ENCODE measurements at regions not wholly inside any gene's neighbourhood (a gene's known extent, or its start where the extent isn't known, plus 50 kb on each side); places are given as distances from the start of the nearest gene placed in this dataset.

DNA sequence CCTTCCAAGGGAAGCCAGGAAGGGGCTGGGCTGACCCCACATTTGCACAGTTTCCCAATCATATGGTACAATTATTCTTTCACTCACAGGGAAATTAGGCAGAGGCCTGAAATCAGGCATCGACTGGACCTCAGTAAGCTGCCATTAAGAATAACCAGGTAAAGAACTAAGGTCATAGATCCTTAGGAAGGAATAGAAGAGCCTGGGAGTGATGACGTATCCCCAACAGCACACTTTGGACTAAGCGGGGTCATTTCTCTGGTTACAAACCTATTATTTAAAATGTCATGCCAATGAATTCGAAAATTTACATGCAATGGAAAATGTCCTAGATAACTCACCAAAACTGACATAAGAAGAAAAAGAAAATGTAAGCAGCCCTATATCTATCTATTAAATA, 118.2 kb downstream of the BRD1 start:
- no peak for TF ChIP-seq CTCF (IDR thresholded peaks at IDR 0.05)
- Histone ChIP-seq H3K27ac (no peak overlapping the region), H3K9me3 (peaks cover 12% of the 10 kb centered on the region), H3K27me3 (replicated peaks; ENCODE audit: insufficient read depth) (no peaks in the 10 kb centered on the region), H3K36me3 (no peaks in the 10 kb centered on the region), H3K4me3 (no peak overlapping the region), H3K4me1 (ENCODE audit: control insufficient read depth in 1 of 2, low read depth in 2 of 2) (no peaks in the 10 kb centered on the region)
- no peak for DNase-seq (ENCODE audit: low spot score)
- no peak for ATAC-seq (ENCODE audit: insufficient number of reproducible peaks, low FRiP score, low read depth)

- no peaks in the 10 kb centered on the region for H3K27me3 ChIP-seq (replicated peaks; ENCODE audit: insufficient read depth)
- no peaks in the 10 kb centered on the region for H3K36me3 ChIP-seq
- H3K4me3 ChIP-seq: no peak overlapping the region
- peaks cover 18% of the 10 kb centered on the region for H3K9me3 ChIP-seq
- ATAC-seq (ENCODE audit: insufficient number of reproducible peaks, low FRiP score, low read depth) (no peak), DNase-seq (ENCODE audit: low spot score) (no peak)
- no peaks in the 10 kb centered on the region for H3K4me1 ChIP-seq (ENCODE audit: control insufficient read depth in 1 of 2, low read depth in 2 of 2)
- no peak for TF ChIP-seq CTCF (IDR thresholded peaks at IDR 0.05)
- H3K27ac ChIP-seq: no peak overlapping the region
Observed at GRCh38 chr22:49705972-49706352, 121.7 kb downstream of the BRD1 start.

GRCh38 chr22:49705216-49705971, 122.3 kb downstream of the BRD1 start:
- no peaks in the 10 kb centered on the region for H3K36me3 ChIP-seq
- DNase-seq (ENCODE audit: low spot score): no peak
- H3K27me3 ChIP-seq (replicated peaks; ENCODE audit: insufficient read depth): no peaks in the 10 kb centered on the region

GRCh38 chr22:49704345-49705215, 123.1 kb downstream of the BRD1 start:
- DNase-seq (ENCODE audit: low spot score): no peak
- Histone ChIP-seq H3K27me3 (replicated peaks; ENCODE audit: insufficient read depth) (no peaks in the 10 kb centered on the region), H3K9me3 (peaks cover 12% of the 10 kb centered on the region), H3K4me3 (no peak overlapping the region), H3K36me3 (no peaks in the 10 kb centered on the region), H3K4me1 (ENCODE audit: control insufficient read depth in 1 of 2, low read depth in 2 of 2) (no peaks in the 10 kb centered on the region), H3K27ac (no peak overlapping the region)
- no peak for ATAC-seq (ENCODE audit: insufficient number of reproducible peaks, low FRiP score, low read depth)
- no peak for TF ChIP-seq CTCF (IDR thresholded peaks at IDR 0.05)

More at GRCh38 chr22:49705216-49705971, 122.3 kb downstream of the BRD1 start:
- peaks cover 18% of the 10 kb centered on the region for H3K9me3 ChIP-seq
- no peak for ATAC-seq (ENCODE audit: insufficient number of reproducible peaks, low FRiP score, low read depth)
- H3K4me3 ChIP-seq: no peak overlapping the region
- no peak for TF ChIP-seq CTCF (IDR thresholded peaks at IDR 0.05)
- H3K27ac ChIP-seq: no peak overlapping the region
- no peaks in the 10 kb centered on the region for H3K4me1 ChIP-seq (ENCODE audit: control insufficient read depth in 1 of 2, low read depth in 2 of 2)

DNA sequence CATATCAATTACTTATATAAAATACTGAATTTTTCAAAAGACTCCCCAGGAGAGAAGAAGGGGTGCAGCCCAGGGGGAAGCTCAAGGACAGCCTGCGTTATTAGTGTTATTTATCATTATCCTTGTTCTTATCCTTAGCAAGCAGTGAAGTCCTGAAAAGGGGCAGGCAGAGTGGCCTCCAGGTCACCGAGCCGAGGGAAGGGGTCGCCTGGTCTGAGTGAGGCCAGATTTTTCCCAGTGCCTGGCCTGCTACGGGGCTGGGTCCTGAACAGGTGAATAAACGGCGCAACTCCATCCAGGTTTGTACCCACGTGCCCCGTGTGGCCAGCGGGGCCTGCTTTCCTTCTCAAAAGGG, 123.7 kb downstream of the BRD1 start:
- Histone ChIP-seq H3K9me3 (peaks cover 6% of the 10 kb centered on the region), H3K36me3 (no peaks in the 10 kb centered on the region), H3K27me3 (replicated peaks; ENCODE audit: insufficient read depth) (no peaks in the 10 kb centered on the region), H3K4me3 (no peak overlapping the region), H3K27ac (no peak overlapping the region), H3K4me1 (ENCODE audit: control insufficient read depth in 1 of 2, low read depth in 2 of 2) (no peaks in the 10 kb centered on the region)
- DNase-seq (ENCODE audit: low spot score): no peak
- ATAC-seq (ENCODE audit: insufficient number of reproducible peaks, low FRiP score, low read depth): no peak
- no peak for TF ChIP-seq CTCF (IDR thresholded peaks at IDR 0.05)
